Stomach (tissue), 4 donors: ENCODE measurements at regions not wholly inside any gene's neighbourhood (a gene's known extent, or its start where the extent isn't known, plus 50 kb on each side); places are given as distances from the start of the nearest gene placed in this dataset.

Experiments used
- CTCF ChIP-seq, 7 experiments: fragments of 450-650 bp in 4 of 7; fragments of 200-600 bp in 3 of 7; sonication (generic) in 3 of 7; IDR thresholded peaks; one replicate each; pipeline ENCODE4 v1.5.1; 2016 to 2019; ENCODE audit warnings: antibody characterized with exemption in 7 of 7, control low read depth in 2 of 7, mild to moderate bottlenecking in 1 of 7
- EP300 ChIP-seq: sonication (generic); formaldehyde crosslinking; IDR thresholded peaks from one replicate; pipeline ENCODE4 v1.6.1; 2017; ENCODE audit warnings: antibody characterized with exemption
- POLR2A ChIP-seq, 4 donors: fragments of 450-650 bp; IDR thresholded peaks; one replicate each; pipeline ENCODE4 v1.6.1; 2016; ENCODE audit warnings: antibody characterized with exemption in 4 of 4, control low read depth in 2 of 4, mild to moderate bottlenecking in 1 of 4, moderate library complexity in 1 of 4
- POLR2AphosphoS5 ChIP-seq, 3 donors: sonication (generic); formaldehyde crosslinking; IDR thresholded peaks; one replicate each; pipeline ENCODE4 v1.6.1; 2016; ENCODE audit warnings: antibody characterized with exemption in 3 of 3

- TF ChIP-seq CTCF (IDR thresholded peaks at IDR 0.05) (no peak), POLR2AphosphoS5 (IDR thresholded peaks at IDR 0.05) (no peak), EP300 (no peak), POLR2A (IDR thresholded peaks at IDR 0.05) (no peak)
Observed at GRCh38 chrX:74179071-74179470, 124.9 kb upstream of the ZCCHC13 start.
